Subcutaneous abdominal adipose tissue (tissue), 5 donors: ENCODE measurements at regions not wholly inside any gene's neighbourhood (a gene's known extent, or its start where the extent isn't known, plus 50 kb on each side); places are given as distances from the start of the nearest gene placed in this dataset.
"Not testable (repeated sequence)": the region's sequence is repeated elsewhere in the genome, so short reads cannot be mapped to it uniquely, and the experiment has no call there.

Source experiments
- H3K27ac ChIP-seq: one replicate; pipeline ENCODE4 v1.7.0; 2013; ENCODE audit warnings: low read depth, mild to moderate bottlenecking, inconsistent platforms, low read length, moderate library complexity
- H3K27me3 ChIP-seq, 5 donors: one replicate each; pipeline ENCODE4 v1.7.0; 2013; ENCODE audit warnings: low read length in 5 of 5, inconsistent platforms in 1 of 5; ENCODE audit not compliant: control insufficient read depth in 5 of 5, insufficient read depth in 4 of 5
- H3K36me3 ChIP-seq, 5 donors: one replicate each; pipeline ENCODE4 v1.7.0; 2013; ENCODE audit warnings: low read length in 5 of 5; ENCODE audit not compliant: control insufficient read depth in 5 of 5, insufficient read depth in 5 of 5
- H3K4me1 ChIP-seq, 5 donors: one replicate each; pipeline ENCODE4 v1.7.0; 2013; ENCODE audit warnings: low read length in 5 of 5, mild to moderate bottlenecking in 3 of 5, moderate library complexity in 1 of 5; ENCODE audit not compliant: control insufficient read depth in 5 of 5, insufficient read depth in 5 of 5
- H3K4me3 ChIP-seq, 5 donors: one replicate each; pipeline ENCODE4 v1.7.0; 2013; ENCODE audit warnings: low read length in 5 of 5, low read depth in 1 of 5
- H3K9ac ChIP-seq, 5 donors: one replicate each; pipeline ENCODE4 v1.7.0; 2013; ENCODE audit warnings: low read length in 5 of 5, mild to moderate bottlenecking in 4 of 5, moderate library complexity in 3 of 5
- H3K9me3 ChIP-seq, 5 donors: one replicate each; pipeline ENCODE4 v1.7.0; 2013; ENCODE audit warnings: low read length in 5 of 5; ENCODE audit not compliant: control insufficient read depth in 5 of 5
- donor health status: healthy.
- donor health status: healthy.
- donor health status: healthy.
- donor health status: healthy.
- donor health status: healthy.

DNA sequence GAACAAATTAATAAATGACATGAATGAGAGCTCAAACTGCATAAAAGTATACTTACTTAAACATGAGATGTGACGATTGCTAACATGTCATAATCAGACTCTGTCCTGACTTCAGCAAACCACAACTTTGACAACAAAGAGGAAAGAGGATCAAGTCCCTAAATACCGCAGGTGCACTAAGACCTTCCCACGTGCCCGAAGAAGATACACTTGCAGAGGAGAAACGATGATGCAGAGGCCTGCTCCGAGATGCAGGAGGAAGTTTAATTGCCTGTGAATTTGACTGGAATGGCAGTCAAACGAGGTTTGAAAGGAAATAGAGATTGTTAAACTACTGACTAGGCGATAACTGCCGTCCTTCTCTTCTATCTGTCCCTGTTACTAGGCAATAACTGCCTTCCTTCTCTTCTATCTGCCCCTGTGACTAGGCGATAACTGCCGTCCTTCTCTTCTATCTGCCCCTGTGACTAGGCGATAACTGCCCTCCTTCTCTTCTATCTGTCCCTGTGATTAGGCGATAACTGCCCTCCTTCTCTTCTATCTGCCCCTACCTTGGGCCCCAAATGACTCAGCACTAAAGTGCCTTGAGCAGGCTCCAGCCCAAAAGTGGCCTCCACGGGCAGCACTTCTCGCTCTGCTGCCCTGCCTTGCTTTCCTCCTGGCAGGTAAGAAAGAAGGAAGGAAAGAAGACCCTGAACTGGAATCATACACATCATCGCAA is 2226.0 kb upstream of the DEFB115 start:
- not testable (repeated sequence) for H3K27ac ChIP-seq, H3K27me3 ChIP-seq, H3K36me3 ChIP-seq, H3K4me1 ChIP-seq, H3K4me3 ChIP-seq, H3K9me3 ChIP-seq, H3K9ac ChIP-seq

DNA sequence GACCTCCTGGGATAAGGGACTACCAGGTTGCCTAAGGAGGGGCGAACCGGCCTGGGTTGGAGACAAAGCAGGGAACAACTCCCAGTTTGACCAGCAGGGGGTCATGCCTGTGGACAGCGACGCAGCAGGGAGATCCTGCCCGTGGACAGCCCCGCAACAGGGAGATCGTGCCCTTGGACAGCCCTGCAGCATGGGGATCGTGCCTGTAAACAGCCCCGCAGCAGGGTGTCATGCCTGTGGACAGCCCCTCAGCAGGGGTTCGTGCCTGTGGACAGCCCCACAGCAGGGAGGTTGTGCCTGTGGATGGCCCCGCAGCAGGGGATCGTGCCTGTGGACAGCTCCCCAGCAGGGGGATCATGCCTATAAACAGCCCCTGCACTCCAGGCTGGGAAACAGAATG is 2213.2 kb upstream of the DEFB115 start:
- H3K4me1 ChIP-seq, H3K36me3 ChIP-seq, H3K9me3 ChIP-seq, H3K27me3 ChIP-seq, H3K9ac ChIP-seq, H3K27ac ChIP-seq, H3K4me3 ChIP-seq: not testable (repeated sequence)

DNA sequence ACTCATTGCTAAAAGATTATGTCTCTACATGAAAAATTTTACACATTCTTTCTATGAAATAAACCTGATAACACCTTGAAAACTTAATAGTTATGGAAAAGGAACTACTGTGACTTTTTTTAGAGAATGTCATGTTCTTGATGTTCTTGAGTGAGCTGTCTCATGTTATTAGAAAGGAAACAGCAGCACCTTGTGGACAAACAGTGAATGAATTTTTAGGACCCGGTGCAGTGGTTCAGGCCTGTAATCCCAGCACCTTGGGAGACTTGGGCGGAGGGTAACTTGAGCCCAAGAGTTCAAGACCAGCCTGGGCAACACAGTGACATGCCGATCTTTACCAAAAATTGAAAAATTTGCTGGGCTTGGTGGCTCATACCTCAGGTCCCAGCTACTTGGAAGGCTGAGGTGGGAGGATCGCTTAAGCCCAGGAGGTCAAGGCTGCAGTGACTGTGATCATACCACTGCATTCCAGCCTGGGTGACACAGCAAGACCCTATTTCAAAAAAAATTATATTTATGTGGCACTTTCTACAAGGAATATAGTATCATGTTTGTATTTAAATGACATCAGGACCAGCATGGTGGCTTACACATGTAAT is 2207.4 kb upstream of the DEFB115 start:
- H3K4me3 ChIP-seq, H3K27me3 ChIP-seq, H3K4me1 ChIP-seq, H3K36me3 ChIP-seq, H3K9ac ChIP-seq, H3K27ac ChIP-seq, H3K9me3 ChIP-seq: not testable (repeated sequence)

- not testable (repeated sequence) for H3K27ac ChIP-seq, H3K9ac ChIP-seq, H3K9me3 ChIP-seq, H3K36me3 ChIP-seq, H3K4me1 ChIP-seq, H3K27me3 ChIP-seq, H3K4me3 ChIP-seq
Observed at GRCh38 chr20:29057866-29058484, 2199.5 kb upstream of the DEFB115 start.

DNA sequence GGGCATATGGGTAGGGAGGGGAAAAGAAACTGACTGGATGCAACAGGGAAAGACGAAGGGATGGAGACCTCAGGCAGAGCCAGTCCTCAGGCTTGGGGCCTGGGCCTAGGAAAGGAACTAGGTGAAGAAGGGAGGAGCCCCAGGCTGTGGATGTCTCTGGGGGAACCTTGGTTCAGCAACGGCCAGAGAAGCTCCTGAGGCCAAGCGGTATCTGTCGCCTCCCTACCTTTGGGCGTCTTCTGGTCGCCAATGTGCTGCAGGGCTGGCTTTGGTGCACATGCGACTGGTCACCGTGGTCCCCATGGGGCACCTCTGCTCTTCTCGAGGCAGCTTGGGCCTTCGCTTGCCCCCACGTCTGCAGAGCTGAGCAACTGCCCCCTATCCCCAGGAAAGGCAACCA is 2195.0 kb upstream of the DEFB115 start:
- not testable (repeated sequence) for H3K36me3 ChIP-seq, H3K27me3 ChIP-seq, H3K4me1 ChIP-seq, H3K4me3 ChIP-seq, H3K27ac ChIP-seq, H3K9ac ChIP-seq
- H3K9me3 ChIP-seq = peaks cover 2 to 12% (median 9%) of the 10 kb centered on the region in 5 donors

DNA sequence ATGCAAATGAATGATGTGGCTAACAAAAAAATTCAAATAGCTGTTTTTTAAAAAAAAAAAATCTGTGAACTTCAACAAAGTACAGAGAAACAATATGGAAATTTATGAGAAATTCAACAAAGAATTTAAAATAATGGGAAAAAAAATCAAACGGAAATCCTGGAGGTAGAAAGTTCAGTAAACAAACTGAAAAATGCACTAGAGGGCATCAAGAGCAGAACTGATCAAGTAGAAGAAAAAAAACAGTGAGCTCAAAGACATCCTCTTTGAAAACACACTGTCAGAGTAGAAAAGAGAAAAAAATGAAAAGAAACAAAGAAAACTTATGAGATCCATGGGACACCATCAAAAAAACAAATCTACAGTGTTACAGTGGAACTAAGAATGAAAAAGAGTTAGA is 2191.1 kb upstream of the DEFB115 start:
- H3K9me3 ChIP-seq = peaks cover 2 to 13% (median 9%) of the 10 kb centered on the region in 5 donors
- H3K27me3 ChIP-seq, H3K9ac ChIP-seq, H3K27ac ChIP-seq, H3K4me1 ChIP-seq, H3K4me3 ChIP-seq, H3K36me3 ChIP-seq: not testable (repeated sequence)

DNA sequence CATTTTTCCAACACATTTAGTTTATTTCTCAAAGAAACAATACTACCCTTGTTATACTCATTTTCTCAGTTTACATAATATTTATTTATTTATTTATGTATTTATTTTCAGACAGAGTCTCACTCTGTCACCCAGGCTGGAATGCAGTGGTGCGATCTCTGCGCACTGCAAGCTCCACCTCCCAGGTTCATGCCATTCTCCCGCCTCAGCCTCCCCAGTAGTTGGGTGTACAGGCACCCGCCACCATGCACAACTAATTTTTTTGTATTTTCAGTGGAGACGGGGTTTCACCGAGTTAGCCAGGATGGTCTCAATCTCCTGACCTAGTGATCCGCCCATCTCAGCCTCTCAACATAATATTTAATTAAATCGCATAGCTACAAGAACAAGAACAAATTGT is 2183.8 kb upstream of the DEFB115 start:
- not testable (repeated sequence) for H3K4me3 ChIP-seq, H3K9ac ChIP-seq, H3K27ac ChIP-seq, H3K27me3 ChIP-seq, H3K9me3 ChIP-seq, H3K4me1 ChIP-seq, H3K36me3 ChIP-seq

DNA sequence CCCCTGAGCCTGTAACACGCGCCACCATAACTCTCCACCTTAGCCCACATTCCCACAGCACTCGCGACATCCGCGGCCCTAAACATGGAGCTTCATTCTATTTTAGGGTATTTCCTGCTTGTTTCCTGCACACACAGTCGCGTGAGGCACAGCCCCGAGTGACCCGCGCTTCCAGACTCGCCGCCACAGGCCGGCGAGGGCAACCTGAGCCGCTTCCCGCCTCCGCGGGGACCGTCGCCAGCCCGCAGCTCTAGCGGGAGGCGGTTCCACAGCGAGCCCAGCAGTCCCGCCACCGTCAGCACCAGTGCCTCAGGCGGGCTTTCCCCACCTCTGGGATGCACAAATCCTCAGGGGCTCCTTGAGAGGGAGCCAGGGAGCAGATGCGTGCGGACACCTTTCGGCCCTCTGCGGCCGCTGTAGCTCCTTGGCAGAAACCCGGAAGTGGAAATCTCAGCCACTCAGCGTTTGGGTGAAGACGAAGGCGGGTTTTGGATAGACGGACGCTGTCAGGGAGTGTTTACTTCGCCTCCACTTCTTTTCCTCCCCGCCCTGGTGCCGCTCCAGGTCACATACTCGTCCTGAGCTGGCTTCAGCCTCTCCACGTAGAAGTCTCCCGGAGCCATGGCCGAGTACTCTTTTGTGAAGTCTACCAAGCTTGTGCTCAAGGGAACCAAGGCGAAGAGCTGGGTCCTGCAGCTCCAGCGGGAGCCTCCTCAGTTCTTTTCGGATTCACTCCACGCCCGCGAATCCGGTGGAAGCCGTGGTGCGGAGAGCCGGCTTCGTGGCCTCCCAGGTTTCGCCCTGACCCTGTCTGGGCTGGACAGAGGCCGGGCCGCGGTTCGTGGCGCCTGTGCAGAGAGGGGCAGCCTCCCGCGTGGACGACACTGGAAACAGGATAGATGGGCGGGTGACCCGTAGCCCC is 2177.4 kb upstream of the DEFB115 start:
- H3K27me3 ChIP-seq = peaks cover 0 to 3% (median 2%) of the 10 kb centered on the region in 5 donors
- peak overlapping the region in 4 of 5 donors; percentile 12 to 40 (median 14) for H3K4me3 ChIP-seq
- no peak overlapping the region for H3K9ac ChIP-seq
- no peaks in the 10 kb centered on the region for H3K4me1 ChIP-seq
- H3K36me3 ChIP-seq = no peaks in the 10 kb centered on the region
- no peak overlapping the region for H3K27ac ChIP-seq
- peaks cover 0 to 20% (median 4%) of the 10 kb centered on the region in 5 donors for H3K9me3 ChIP-seq

DNA sequence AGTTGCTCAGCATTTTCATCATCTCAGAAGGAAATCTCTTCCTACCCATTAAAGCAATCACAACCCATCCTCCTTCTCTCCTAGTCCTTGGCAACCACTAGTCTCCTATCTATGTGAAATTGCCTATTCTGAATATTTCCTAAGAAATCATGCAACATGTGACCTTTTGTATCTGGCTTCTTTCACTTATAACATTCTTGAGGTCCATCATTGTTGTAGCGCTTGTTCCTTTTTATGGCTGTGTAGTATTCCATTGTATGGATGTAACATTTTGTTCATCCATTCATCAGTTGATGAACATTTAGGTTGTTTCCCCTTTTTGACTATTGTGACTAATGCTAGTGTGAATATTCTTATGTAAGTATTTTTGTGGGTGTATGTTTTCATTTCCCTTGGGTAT is 2175.8 kb upstream of the DEFB115 start:
- not testable (repeated sequence) for H3K4me3 ChIP-seq, H3K27ac ChIP-seq, H3K9ac ChIP-seq, H3K4me1 ChIP-seq, H3K36me3 ChIP-seq, H3K27me3 ChIP-seq
- peaks cover 0 to 15% (median 4%) of the 10 kb centered on the region in 5 donors for H3K9me3 ChIP-seq

DNA sequence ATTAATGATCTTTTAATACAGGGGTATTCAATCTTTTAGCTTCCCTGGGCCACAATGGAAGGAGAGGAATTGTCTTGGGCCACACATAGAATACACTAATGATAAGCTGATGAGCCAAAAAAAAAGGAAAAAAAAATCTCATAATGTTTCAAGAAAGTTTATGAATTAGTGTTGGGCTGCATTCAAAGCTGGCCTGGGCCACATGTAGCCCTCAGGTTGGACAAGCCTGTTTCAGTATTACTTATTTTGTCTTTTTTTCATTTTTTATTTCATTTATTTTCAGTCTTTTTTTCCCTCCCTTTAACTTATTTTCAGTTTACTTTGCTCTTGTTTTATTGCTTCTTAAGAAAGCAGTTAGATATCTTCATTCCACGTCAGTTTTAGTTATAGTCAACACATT is 2171.8 kb upstream of the DEFB115 start:
- H3K36me3 ChIP-seq = no peaks in the 10 kb centered on the region
- H3K27ac ChIP-seq = no peak overlapping the region
- no peak overlapping the region for H3K9ac ChIP-seq

More for the DNA sequence above, 2171.8 kb upstream of the DEFB115 start:
- Histone ChIP-seq H3K9me3 (peaks cover 0 to 3% (median 0%) of the 10 kb centered on the region in 5 donors), H3K4me3 (no peak overlapping the region), H3K27me3 (no peaks in the 10 kb centered on the region), H3K4me1 (no peaks in the 10 kb centered on the region)
